Fibroblast of mammary gland (primary cell): ENCODE measurements at regions not wholly inside any gene's neighbourhood (a gene's known extent, or its start where the extent isn't known, plus 50 kb on each side); places are given as distances from the start of the nearest gene placed in this dataset.

ENCODE experiments used
- DNase-seq: peaks from one replicate; pipeline ENCODE4 v3.0.0-alpha.2; 2010; ENCODE audit warnings: low read depth
- H3K4me3 ChIP-seq: 2 replicates; pipeline ENCODE4 v1.5.1; 2011; ENCODE audit warnings: low read depth, mild to moderate bottlenecking, low read length, moderate library complexity; ENCODE audit not compliant: control insufficient read depth
- CTCF ChIP-seq: conservative IDR thresholded peaks from 2 replicates; pipeline ENCODE4 v1.5.1; 2011; ENCODE audit warnings: low read depth, low read length, inconsistent platforms; ENCODE audit not compliant: control insufficient read depth, insufficient read depth

GRCh38 chr3:25855266-25855784, 65.4 kb downstream of the OXSM start:
- no peak for DNase-seq
- no peak overlapping the region for H3K4me3 ChIP-seq
- no peak for TF ChIP-seq CTCF

DNA sequence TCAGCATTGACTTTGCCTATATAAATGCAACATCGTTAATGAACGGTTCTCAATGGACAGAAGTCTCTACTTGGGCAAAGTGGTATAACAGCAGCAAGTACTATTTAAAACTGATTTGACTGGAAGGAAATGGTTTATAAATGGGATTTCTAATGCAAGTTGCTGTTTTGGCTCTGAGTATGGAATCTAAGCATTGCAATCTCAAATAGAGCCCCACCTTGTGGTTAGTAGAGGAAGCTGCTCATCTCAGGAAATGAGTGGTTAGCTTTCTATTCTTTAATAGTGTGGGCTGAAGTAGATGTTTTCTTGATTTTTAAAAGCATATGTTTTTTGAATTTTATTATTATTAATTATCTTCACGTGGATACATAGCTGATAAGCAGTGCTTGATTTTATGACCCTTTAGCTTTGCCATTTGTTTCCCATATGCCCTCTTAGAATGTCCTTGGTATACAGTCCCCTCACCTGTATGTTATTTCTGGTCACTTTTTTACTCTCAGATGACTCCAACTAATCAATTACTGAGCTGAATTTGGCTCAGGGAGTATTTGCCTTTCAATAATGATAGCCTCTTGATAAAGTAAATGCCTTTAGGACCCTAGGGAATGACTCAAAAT, 67.1 kb downstream of the OXSM start:
- no peak overlapping the region for H3K4me3 ChIP-seq
- peak; percentile 92 for TF ChIP-seq CTCF
- DNase-seq = peak; percentile 62

- no peak overlapping the region for H3K4me3 ChIP-seq
- no peak for DNase-seq
- no peak for TF ChIP-seq CTCF
Measured at GRCh38 chr3:25861566-25861965, 71.7 kb downstream of the OXSM start.

GRCh38 chr3:25863011-25863415, 73.1 kb downstream of the OXSM start:
- no peak for TF ChIP-seq CTCF
- no peak overlapping the region for H3K4me3 ChIP-seq
- no peak for DNase-seq

- peak; percentile 12 for TF ChIP-seq CTCF
- DNase-seq = no peak
- H3K4me3 ChIP-seq = no peak overlapping the region
Measured at GRCh38 chr3:25863416-25863959, 73.6 kb downstream of the OXSM start.

- DNase-seq = peak; percentile 39
- no peak overlapping the region for H3K4me3 ChIP-seq
- no peak for TF ChIP-seq CTCF
Measured at GRCh38 chr3:25870452-25870851, 80.6 kb downstream of the OXSM start.
